ENCODE measurements at regions not wholly inside any gene's neighbourhood (a gene's known extent, or its start where the extent isn't known, plus 50 kb on each side); places are given as distances from the start of the nearest gene placed in this dataset.

GRCh38 chr10:55144001-55144400 is 343.0 kb upstream of the PCDH15 start:
- Histone ChIP-seq H3K9me3 (no peaks in the 10 kb centered on the region), H3K27ac (no peak overlapping the region), H3K27me3 (ENCODE audit: low read depth) (no peaks in the 10 kb centered on the region), H3K36me3 (no peaks in the 10 kb centered on the region), H3K4me3 (no peak overlapping the region), H3K4me1 (no peaks in the 10 kb centered on the region)
- DNase-seq = no peak
- ATAC-seq = no peak
- intact Hi-C loops (cut with DNase I) = no loop called here
- TF ChIP-seq CTCF (IDR thresholded peaks at IDR 0.05) = no peak

GRCh38 chr10:55141892-55142291 is 340.9 kb upstream of the PCDH15 start:
- H3K36me3 ChIP-seq = no peaks in the 10 kb centered on the region
- no peak for TF ChIP-seq CTCF (IDR thresholded peaks at IDR 0.05)
- H3K9me3 ChIP-seq = no peaks in the 10 kb centered on the region
- intact Hi-C loops (cut with DNase I) = no loop called here
- no peak for ATAC-seq
- no peaks in the 10 kb centered on the region for H3K27me3 ChIP-seq (ENCODE audit: low read depth)
- no peaks in the 10 kb centered on the region for H3K4me1 ChIP-seq
- no peak overlapping the region for H3K27ac ChIP-seq
- no peak overlapping the region for H3K4me3 ChIP-seq
- no peak for DNase-seq

- Histone ChIP-seq H3K36me3 (no peaks in the 10 kb centered on the region), H3K4me3 (no peak overlapping the region), H3K27me3 (ENCODE audit: low read depth) (no peaks in the 10 kb centered on the region), H3K4me1 (no peaks in the 10 kb centered on the region), H3K9me3 (no peaks in the 10 kb centered on the region), H3K27ac (no peak overlapping the region)
- ATAC-seq = no peak
- no peak for TF ChIP-seq CTCF (IDR thresholded peaks at IDR 0.05)
- no peak for DNase-seq
- intact Hi-C loops (cut with DNase I) = no loop called here
Observed at GRCh38 chr10:55137063-55137462, 336.0 kb upstream of the PCDH15 start.

- H3K27ac ChIP-seq = no peak overlapping the region
- DNase-seq (no peak), ATAC-seq (no peak)
- no peak overlapping the region for H3K4me3 ChIP-seq
- H3K4me1 ChIP-seq = no peaks in the 10 kb centered on the region
- no peaks in the 10 kb centered on the region for H3K9me3 ChIP-seq
- H3K36me3 ChIP-seq = no peaks in the 10 kb centered on the region
- no peaks in the 10 kb centered on the region for H3K27me3 ChIP-seq (ENCODE audit: low read depth)
- no peak for TF ChIP-seq CTCF (IDR thresholded peaks at IDR 0.05)
- intact Hi-C loops (cut with DNase I) = no loop called here
Observed at GRCh38 chr10:55104738-55105137, 303.7 kb upstream of the PCDH15 start.

GRCh38 chr10:55098452-55098851 is 297.4 kb upstream of the PCDH15 start:
- intact Hi-C loops (cut with DNase I) = no loop called here
- H3K27ac ChIP-seq = no peak overlapping the region
- H3K27me3 ChIP-seq (ENCODE audit: low read depth) = no peaks in the 10 kb centered on the region
- TF ChIP-seq CTCF (IDR thresholded peaks at IDR 0.05) = no peak
- H3K36me3 ChIP-seq = no peaks in the 10 kb centered on the region
- DNase-seq = no peak
- no peak for ATAC-seq
- no peaks in the 10 kb centered on the region for H3K9me3 ChIP-seq
- H3K4me1 ChIP-seq = no peaks in the 10 kb centered on the region
- H3K4me3 ChIP-seq = no peak overlapping the region

Measured in lower lobe of right lung (tissue), 2 donors.